HCT116 (cell line): ENCODE measurements at regions not wholly inside any gene's neighbourhood (a gene's known extent, or its start where the extent isn't known, plus 50 kb on each side); places are given as distances from the start of the nearest gene placed in this dataset.

Experiments used
- ATAC-seq: fragments of 200-7000 bp; cut with Tn5 transposase; 2 replicates; pipeline ENCODE4 v1.9.1; 2020; ENCODE audit warnings: mild to moderate bottlenecking, moderate library complexity
- BruUV-seq: library from RNA; stranded (reverse); fragments of 400-500 nt; replicated peaks from 2 replicates; lab custom pipeline; 2021; lab: Mats Ljungman, UMichigan
- CTCF ChIA-PET: fragments of 300-600 bp; sonication (Branson Sonifier 250); formaldehyde crosslinking; loops from one replicate; lab custom pipeline; 2021; ENCODE audit warnings: antibody characterized with exemption; lab: Charles Lee
- POLR2A ChIA-PET: fragments of 300-600, 350-600 bp; sonication (Branson Sonifier 250); formaldehyde crosslinking; loops from one replicate; lab custom pipeline; 2021; ENCODE audit warnings: antibody characterized with exemption; lab: Charles Lee
- RAD21 ChIA-PET, 2 experiments: fragments of 300-600 bp; sonication (Branson Sonifier 250); formaldehyde crosslinking; loops; one replicate each; lab custom pipeline; 2023; ENCODE audit warnings: low total read pairs in 2 of 2; ENCODE audit not compliant: uncharacterized antibody in 2 of 2, unreplicated experiment in 2 of 2, low non-redundant PET in 1 of 2; lab: Charles Lee
- DNase-seq: peaks from one replicate; pipeline ENCODE4 v3.0.0-alpha.2; 2010; ENCODE audit warnings: low read depth, low spot score
- H2AFZ ChIP-seq: fragments of 200-600 bp; shearing (Covaris generic), sonication (generic); 2 replicates; pipeline ENCODE4 v1.6.1; 2017; ENCODE audit warnings: low read depth, mixed run types, mixed read lengths, antibody characterized with exemption, low read length; ENCODE audit not compliant: poor library complexity, severe bottlenecking
- H3K27ac ChIP-seq: 2 replicates; pipeline ENCODE4 v1.5.1; 2012; ENCODE audit warnings: low read depth, low read length
- H3K27me3 ChIP-seq: fragments of 200-600 bp; sonication (generic); 2 replicates; pipeline ENCODE4 v1.6.1; 2016; ENCODE audit warnings: mixed run types, low read length, mixed read lengths; ENCODE audit not compliant: insufficient read depth
- H3K36me3 ChIP-seq, 2 experiments: fragments of 200-500 bp in 1 of 2; fragments of 200-600 bp in 1 of 2; sonication (Bioruptor generic) in 1 of 2; sonication (generic) in 1 of 2; 2 replicates each; pipeline versions ENCODE4 v1.5.1 to v1.6.1; 2014 to 2016; ENCODE audit warnings: low read length in 2 of 2, inconsistent platforms in 1 of 2, mixed read lengths in 1 of 2, mixed run types in 1 of 2; ENCODE audit not compliant: insufficient read depth in 2 of 2, control insufficient read depth in 1 of 2
- H3K4me1 ChIP-seq, 2 experiments: fragments of 200-600 bp in 1 of 2; sonication (generic) in 1 of 2; 2 replicates each; pipeline versions ENCODE4 v1.5.1 to v1.6.1; 2012 to 2017; ENCODE audit warnings: low read length in 2 of 2, inconsistent platforms in 1 of 2, mild to moderate bottlenecking in 1 of 2, mixed read lengths in 1 of 2, mixed run types in 1 of 2, moderate library complexity in 1 of 2; ENCODE audit not compliant: insufficient read depth in 2 of 2, control insufficient read depth in 1 of 2
- H3K4me2 ChIP-seq: fragments of 200-600 bp; sonication (generic); 2 replicates; pipeline ENCODE4 v1.6.1; 2017; ENCODE audit warnings: mixed run types, low read length, mixed read lengths
- H3K4me3 ChIP-seq, 2 experiments: fragments of 200-600 bp in 1 of 2; sonication (generic) in 1 of 2; replicated peaks in 1 of 2; 2 replicates each; pipeline ENCODE4 v1.5.1; 2011 to 2016; ENCODE audit warnings: low read length in 2 of 2, control low read depth in 1 of 2, low read depth in 1 of 2, mild to moderate bottlenecking in 1 of 2, mixed read lengths in 1 of 2, mixed run types in 1 of 2
- H3K79me2 ChIP-seq: fragments of 200-600 bp; sonication (generic); 2 replicates; pipeline ENCODE4 v1.6.1; 2017; ENCODE audit warnings: mild to moderate bottlenecking, mixed run types, low read length, moderate library complexity, mixed read lengths; ENCODE audit not compliant: insufficient read depth
- H3K9ac ChIP-seq: fragments of 200-600 bp; sonication (generic); 2 replicates; pipeline ENCODE4 v1.6.1; 2016; ENCODE audit warnings: low read length, mixed read lengths
- H3K9me2 ChIP-seq: fragments of 200-600 bp; sonication (generic), shearing (Covaris generic); 2 replicates; pipeline ENCODE4 v1.6.1; 2017; ENCODE audit warnings: mixed run types, mild to moderate bottlenecking, moderate library complexity; ENCODE audit not compliant: insufficient read depth
- H3K9me3 ChIP-seq, 2 experiments: fragments of 200-500 bp in 1 of 2; fragments of 200-600 bp in 1 of 2; sonication (Bioruptor generic) in 1 of 2; sonication (generic) in 1 of 2; 2 replicates each; pipeline ENCODE4 v1.6.1; 2014 to 2017; ENCODE audit warnings: low read length in 2 of 2, mixed read lengths in 2 of 2, inconsistent platforms in 1 of 2, low read depth in 1 of 2, mild to moderate bottlenecking in 1 of 2, mixed run types in 1 of 2, moderate library complexity in 1 of 2; ENCODE audit not compliant: control insufficient read depth in 1 of 2, insufficient read depth in 1 of 2
- H4K20me1 ChIP-seq: fragments of 200-600 bp; sonication (generic), shearing (Covaris generic); 2 replicates; pipeline ENCODE4 v1.6.1; 2017; ENCODE audit warnings: mixed run types, mild to moderate bottlenecking, moderate library complexity; ENCODE audit not compliant: insufficient read depth
- CBX3 ChIP-seq: IDR thresholded peaks from 2 replicates; pipeline ENCODE4 v1.6.1; 2012; ENCODE audit warnings: low read depth
- CEBPB ChIP-seq: IDR thresholded peaks from 2 replicates; pipeline ENCODE4 v1.6.1; 2012; ENCODE audit warnings: low read depth
- EZH2phosphoT487 ChIP-seq: fragments of 200-600 bp; IDR thresholded peaks from 2 replicates; pipeline ENCODE4 v1.6.1; 2018; ENCODE audit warnings: antibody characterized with exemption, borderline replicate concordance
- FOSL1 ChIP-seq: IDR thresholded peaks from 2 replicates; pipeline ENCODE4 v1.6.1; 2012; ENCODE audit warnings: low read depth
- JUND ChIP-seq: IDR thresholded peaks from 2 replicates; pipeline ENCODE4 v1.6.1; 2012
- POLR2A ChIP-seq: IDR thresholded peaks from 2 replicates; pipeline ENCODE4 v1.7.0; 2011; ENCODE audit warnings: borderline replicate concordance; ENCODE audit not compliant: insufficient read depth, insufficient read length; ENCODE audit errors: extremely low read depth
- POLR2AphosphoS5 ChIP-seq: IDR thresholded peaks from 2 replicates; pipeline ENCODE4 v1.6.1; 2011; ENCODE audit warnings: mild to moderate bottlenecking, low read depth, low read length, moderate library complexity
- RAD21 ChIP-seq: IDR thresholded peaks from 2 replicates; pipeline ENCODE4 v1.6.1; 2012; ENCODE audit warnings: low read depth, mild to moderate bottlenecking
- SIN3A ChIP-seq: IDR thresholded peaks from 2 replicates; pipeline ENCODE4 v1.6.1; 2012; ENCODE audit warnings: low read depth
- SRF ChIP-seq: IDR thresholded peaks from 2 replicates; pipeline ENCODE4 v1.6.1; 2012; ENCODE audit warnings: low read depth
- YY1 ChIP-seq: IDR thresholded peaks from 2 replicates; pipeline ENCODE4 v1.6.1; 2011; ENCODE audit warnings: low read length, low read depth, moderate library complexity, mild to moderate bottlenecking; ENCODE audit not compliant: insufficient replicate concordance; ENCODE audit errors: extremely low read depth
- intact Hi-C: fragments of 100-400 bp; cut with micrococcal nuclease; formaldehyde crosslinking; loops from 2 replicates; pipeline ENCODE4 v1.10.0; 2022
- TF ChIP-seq, protein P1 (sequence below): IDR thresholded peaks from 2 replicates; pipeline ENCODE4 v1.6.1; 2012
- TF ChIP-seq, protein P2 (sequence below), 3 experiments: fragments of 200-600 bp in 1 of 3; sonication (generic) in 1 of 3; IDR thresholded peaks in 2 of 3; conservative IDR thresholded peaks in 1 of 3; 2 replicates each; pipeline ENCODE4 v1.5.1; 2012 to 2017; ENCODE audit warnings: low read depth in 2 of 3, low read length in 2 of 3, antibody characterized with exemption in 1 of 3, borderline replicate concordance in 1 of 3, control low read depth in 1 of 3, mild to moderate bottlenecking in 1 of 3, mixed read lengths in 1 of 3, mixed run types in 1 of 3, moderate library complexity in 1 of 3; ENCODE audit not compliant: insufficient read depth in 1 of 3
- TF ChIP-seq, protein P3 (sequence below): IDR thresholded peaks from 2 replicates; pipeline ENCODE4 v1.6.1; 2011; ENCODE audit warnings: mild to moderate bottlenecking, low read length, moderate library complexity; ENCODE audit not compliant: insufficient replicate concordance; ENCODE audit errors: extremely low read depth
- TF ChIP-seq, protein P4 (sequence below): IDR thresholded peaks from 2 replicates; pipeline ENCODE4 v1.6.1; 2012
- TF ChIP-seq, protein P5 (sequence below): IDR thresholded peaks from 2 replicates; pipeline ENCODE4 v1.6.1; 2012; ENCODE audit warnings: low read depth

DNA sequence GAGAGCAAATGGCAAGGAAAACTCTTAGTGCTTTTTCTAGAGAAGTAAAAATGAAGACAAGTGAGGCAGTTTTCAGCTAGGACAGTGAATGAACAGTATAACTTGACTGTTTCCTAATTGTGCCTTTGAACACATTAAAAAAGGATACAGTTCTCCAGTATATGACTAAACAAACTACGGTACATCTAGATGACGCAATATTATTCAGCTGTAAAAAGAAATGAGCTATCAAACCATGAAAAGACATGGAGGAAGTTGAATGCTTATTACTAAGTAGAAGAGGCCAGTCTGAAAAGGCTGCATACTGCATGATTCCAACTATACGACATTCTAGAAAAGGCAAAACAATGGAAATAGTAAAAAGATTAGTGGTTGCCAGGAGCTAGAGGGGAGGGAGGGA, 206.3 kb downstream of the SIPA1L2 start:
- ChIA-PET POLR2A (no interaction called here), CTCF (no interaction called here), RAD21 (no interaction called here)
- Histone ChIP-seq H3K4me2 (no peak overlapping the region), H3K9me3 (no peaks in the 10 kb centered on the region), H3K9me2 (no peaks in the 10 kb centered on the region), H3K4me1 (no peaks in the 10 kb centered on the region), H4K20me1 (no peaks in the 10 kb centered on the region), H3K27me3 (no peaks in the 10 kb centered on the region), H2AFZ (no peak overlapping the region), H3K79me2 (no peaks in the 10 kb centered on the region), H3K9ac (no peak overlapping the region), H3K36me3 (no peaks in the 10 kb centered on the region), H3K4me3 (no peak overlapping the region), H3K27ac (no peak overlapping the region)
- intact Hi-C loops: no loop called here
- no peak for DNase-seq
- ATAC-seq: no peak
- no TSS peak for BruUV-seq
- TF ChIP-seq RAD21 (no peak), EZH2phosphoT487 (no peak), CBX3 (no peak), SRF (no peak), YY1 (no peak), CEBPB (no peak), POLR2A (no peak), POLR2AphosphoS5 (no peak), JUND (no peak), SIN3A (no peak), FOSL1 (no peak)
- TF ChIP-seq, protein P1, sequence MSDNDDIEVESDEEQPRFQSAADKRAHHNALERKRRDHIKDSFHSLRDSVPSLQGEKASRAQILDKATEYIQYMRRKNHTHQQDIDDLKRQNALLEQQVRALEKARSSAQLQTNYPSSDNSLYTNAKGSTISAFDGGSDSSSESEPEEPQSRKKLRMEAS: no peak
- TF ChIP-seq, protein P2, sequence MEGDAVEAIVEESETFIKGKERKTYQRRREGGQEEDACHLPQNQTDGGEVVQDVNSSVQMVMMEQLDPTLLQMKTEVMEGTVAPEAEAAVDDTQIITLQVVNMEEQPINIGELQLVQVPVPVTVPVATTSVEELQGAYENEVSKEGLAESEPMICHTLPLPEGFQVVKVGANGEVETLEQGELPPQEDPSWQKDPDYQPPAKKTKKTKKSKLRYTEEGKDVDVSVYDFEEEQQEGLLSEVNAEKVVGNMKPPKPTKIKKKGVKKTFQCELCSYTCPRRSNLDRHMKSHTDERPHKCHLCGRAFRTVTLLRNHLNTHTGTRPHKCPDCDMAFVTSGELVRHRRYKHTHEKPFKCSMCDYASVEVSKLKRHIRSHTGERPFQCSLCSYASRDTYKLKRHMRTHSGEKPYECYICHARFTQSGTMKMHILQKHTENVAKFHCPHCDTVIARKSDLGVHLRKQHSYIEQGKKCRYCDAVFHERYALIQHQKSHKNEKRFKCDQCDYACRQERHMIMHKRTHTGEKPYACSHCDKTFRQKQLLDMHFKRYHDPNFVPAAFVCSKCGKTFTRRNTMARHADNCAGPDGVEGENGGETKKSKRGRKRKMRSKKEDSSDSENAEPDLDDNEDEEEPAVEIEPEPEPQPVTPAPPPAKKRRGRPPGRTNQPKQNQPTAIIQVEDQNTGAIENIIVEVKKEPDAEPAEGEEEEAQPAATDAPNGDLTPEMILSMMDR (IDR thresholded peaks at IDR 0.05 in 2 of 3, conservative IDR thresholded peaks at IDR 0.05 in 1 of 3; ENCODE audit: borderline replicate concordance in 1 of 3, insufficient read depth in 1 of 3, low read depth in 2 of 3, low read length in 2 of 3): no peak
- TF ChIP-seq, protein P3, sequence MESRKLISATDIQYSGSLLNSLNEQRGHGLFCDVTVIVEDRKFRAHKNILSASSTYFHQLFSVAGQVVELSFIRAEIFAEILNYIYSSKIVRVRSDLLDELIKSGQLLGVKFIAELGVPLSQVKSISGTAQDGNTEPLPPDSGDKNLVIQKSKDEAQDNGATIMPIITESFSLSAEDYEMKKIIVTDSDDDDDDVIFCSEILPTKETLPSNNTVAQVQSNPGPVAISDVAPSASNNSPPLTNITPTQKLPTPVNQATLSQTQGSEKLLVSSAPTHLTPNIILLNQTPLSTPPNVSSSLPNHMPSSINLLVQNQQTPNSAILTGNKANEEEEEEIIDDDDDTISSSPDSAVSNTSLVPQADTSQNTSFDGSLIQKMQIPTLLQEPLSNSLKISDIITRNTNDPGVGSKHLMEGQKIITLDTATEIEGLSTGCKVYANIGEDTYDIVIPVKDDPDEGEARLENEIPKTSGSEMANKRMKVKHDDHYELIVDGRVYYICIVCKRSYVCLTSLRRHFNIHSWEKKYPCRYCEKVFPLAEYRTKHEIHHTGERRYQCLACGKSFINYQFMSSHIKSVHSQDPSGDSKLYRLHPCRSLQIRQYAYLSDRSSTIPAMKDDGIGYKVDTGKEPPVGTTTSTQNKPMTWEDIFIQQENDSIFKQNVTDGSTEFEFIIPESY: no peak
- TF ChIP-seq, protein P4, sequence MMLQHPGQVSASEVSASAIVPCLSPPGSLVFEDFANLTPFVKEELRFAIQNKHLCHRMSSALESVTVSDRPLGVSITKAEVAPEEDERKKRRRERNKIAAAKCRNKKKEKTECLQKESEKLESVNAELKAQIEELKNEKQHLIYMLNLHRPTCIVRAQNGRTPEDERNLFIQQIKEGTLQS: no peak
- TF ChIP-seq, protein P5, sequence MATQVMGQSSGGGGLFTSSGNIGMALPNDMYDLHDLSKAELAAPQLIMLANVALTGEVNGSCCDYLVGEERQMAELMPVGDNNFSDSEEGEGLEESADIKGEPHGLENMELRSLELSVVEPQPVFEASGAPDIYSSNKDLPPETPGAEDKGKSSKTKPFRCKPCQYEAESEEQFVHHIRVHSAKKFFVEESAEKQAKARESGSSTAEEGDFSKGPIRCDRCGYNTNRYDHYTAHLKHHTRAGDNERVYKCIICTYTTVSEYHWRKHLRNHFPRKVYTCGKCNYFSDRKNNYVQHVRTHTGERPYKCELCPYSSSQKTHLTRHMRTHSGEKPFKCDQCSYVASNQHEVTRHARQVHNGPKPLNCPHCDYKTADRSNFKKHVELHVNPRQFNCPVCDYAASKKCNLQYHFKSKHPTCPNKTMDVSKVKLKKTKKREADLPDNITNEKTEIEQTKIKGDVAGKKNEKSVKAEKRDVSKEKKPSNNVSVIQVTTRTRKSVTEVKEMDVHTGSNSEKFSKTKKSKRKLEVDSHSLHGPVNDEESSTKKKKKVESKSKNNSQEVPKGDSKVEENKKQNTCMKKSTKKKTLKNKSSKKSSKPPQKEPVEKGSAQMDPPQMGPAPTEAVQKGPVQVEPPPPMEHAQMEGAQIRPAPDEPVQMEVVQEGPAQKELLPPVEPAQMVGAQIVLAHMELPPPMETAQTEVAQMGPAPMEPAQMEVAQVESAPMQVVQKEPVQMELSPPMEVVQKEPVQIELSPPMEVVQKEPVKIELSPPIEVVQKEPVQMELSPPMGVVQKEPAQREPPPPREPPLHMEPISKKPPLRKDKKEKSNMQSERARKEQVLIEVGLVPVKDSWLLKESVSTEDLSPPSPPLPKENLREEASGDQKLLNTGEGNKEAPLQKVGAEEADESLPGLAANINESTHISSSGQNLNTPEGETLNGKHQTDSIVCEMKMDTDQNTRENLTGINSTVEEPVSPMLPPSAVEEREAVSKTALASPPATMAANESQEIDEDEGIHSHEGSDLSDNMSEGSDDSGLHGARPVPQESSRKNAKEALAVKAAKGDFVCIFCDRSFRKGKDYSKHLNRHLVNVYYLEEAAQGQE: no peak
